ENCODE measurements at regions not wholly inside any gene's neighbourhood (a gene's known extent, or its start where the extent isn't known, plus 50 kb on each side); places are given as distances from the start of the nearest gene placed in this dataset.

- H3K27me3 ChIP-seq (ENCODE audit: insufficient read depth, low read length, poor library complexity, severe bottlenecking) = no peaks in the 10 kb centered on the region
- no peak overlapping the region for H2AFZ ChIP-seq (ENCODE audit: low read length)
- no peaks in the 10 kb centered on the region for H3K79me2 ChIP-seq (ENCODE audit: insufficient read depth, low read length)
- H3F3A ChIP-seq (ENCODE audit: low read depth) = no peaks in the 10 kb centered on the region
- TF ChIP-seq, protein P1, sequence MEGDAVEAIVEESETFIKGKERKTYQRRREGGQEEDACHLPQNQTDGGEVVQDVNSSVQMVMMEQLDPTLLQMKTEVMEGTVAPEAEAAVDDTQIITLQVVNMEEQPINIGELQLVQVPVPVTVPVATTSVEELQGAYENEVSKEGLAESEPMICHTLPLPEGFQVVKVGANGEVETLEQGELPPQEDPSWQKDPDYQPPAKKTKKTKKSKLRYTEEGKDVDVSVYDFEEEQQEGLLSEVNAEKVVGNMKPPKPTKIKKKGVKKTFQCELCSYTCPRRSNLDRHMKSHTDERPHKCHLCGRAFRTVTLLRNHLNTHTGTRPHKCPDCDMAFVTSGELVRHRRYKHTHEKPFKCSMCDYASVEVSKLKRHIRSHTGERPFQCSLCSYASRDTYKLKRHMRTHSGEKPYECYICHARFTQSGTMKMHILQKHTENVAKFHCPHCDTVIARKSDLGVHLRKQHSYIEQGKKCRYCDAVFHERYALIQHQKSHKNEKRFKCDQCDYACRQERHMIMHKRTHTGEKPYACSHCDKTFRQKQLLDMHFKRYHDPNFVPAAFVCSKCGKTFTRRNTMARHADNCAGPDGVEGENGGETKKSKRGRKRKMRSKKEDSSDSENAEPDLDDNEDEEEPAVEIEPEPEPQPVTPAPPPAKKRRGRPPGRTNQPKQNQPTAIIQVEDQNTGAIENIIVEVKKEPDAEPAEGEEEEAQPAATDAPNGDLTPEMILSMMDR (conservative IDR thresholded peaks at IDR 0.05; ENCODE audit: low read length) = no peak
- TF ChIP-seq EZH2phosphoT487 (IDR thresholded peaks at IDR 0.05; ENCODE audit: borderline replicate concordance) = no peak
- H3K36me3 ChIP-seq (ENCODE audit: insufficient read depth, low read length) = no peaks in the 10 kb centered on the region
- H3K9ac ChIP-seq (ENCODE audit: low read depth, low read length, poor library complexity, severe bottlenecking) = no peak overlapping the region
- no peaks in the 10 kb centered on the region for H3K9me2 ChIP-seq (replicated peaks; ENCODE audit: low read depth, low read length)
- H3K4me2 ChIP-seq (ENCODE audit: low read depth, low read length, poor library complexity, severe bottlenecking) = no peak overlapping the region
- H3K9me3 ChIP-seq (ENCODE audit: insufficient read depth, low read depth, low read length) = no peaks in the 10 kb centered on the region
- no peaks in the 10 kb centered on the region for H3K4me1 ChIP-seq (ENCODE audit: insufficient read depth, low read length, poor library complexity, severe bottlenecking)
- H3K4me3 ChIP-seq (ENCODE audit: low read length, poor library complexity, severe bottlenecking) = no peak overlapping the region
- no peaks in the 10 kb centered on the region for H4K20me1 ChIP-seq (ENCODE audit: insufficient read depth, low read length, poor library complexity, severe bottlenecking)
Observed at GRCh38 chr4:18314731-18315130, 293.2 kb upstream of the LCORL start.

DNA sequence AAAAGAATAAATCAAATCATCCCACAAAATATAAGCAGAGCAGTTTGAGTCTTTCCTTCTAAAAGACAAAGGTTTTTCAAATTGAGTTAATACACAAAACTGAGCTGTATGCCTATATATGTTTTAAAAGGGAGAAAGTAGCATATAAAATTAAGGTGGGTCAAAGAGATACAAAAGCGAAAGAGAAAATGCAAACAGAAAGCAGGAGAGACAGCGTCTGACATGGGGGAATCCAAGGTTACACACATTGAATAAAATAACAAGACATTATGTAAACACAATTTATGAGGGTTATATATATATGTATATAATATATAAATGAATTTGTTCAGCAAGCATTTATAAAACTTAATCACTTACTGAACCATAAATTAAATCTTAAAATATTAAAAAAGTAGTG lies 276.1 kb upstream of the LCORL start:
- TF ChIP-seq, protein P1 (conservative IDR thresholded peaks at IDR 0.05; ENCODE audit: low read length) = no peak
- no peak for TF ChIP-seq EZH2phosphoT487 (IDR thresholded peaks at IDR 0.05; ENCODE audit: borderline replicate concordance)
- no peaks in the 10 kb centered on the region for H3K79me2 ChIP-seq (ENCODE audit: insufficient read depth, low read length)
- no peaks in the 10 kb centered on the region; the same call in 1 of the 2 replicates for H3K9me2 ChIP-seq (replicated peaks; ENCODE audit: low read depth, low read length)
- H3K4me1 ChIP-seq (ENCODE audit: insufficient read depth, low read length, poor library complexity, severe bottlenecking) = no peaks in the 10 kb centered on the region
- no peaks in the 10 kb centered on the region for H3F3A ChIP-seq (ENCODE audit: low read depth)
- no peaks in the 10 kb centered on the region for H4K20me1 ChIP-seq (ENCODE audit: insufficient read depth, low read length, poor library complexity, severe bottlenecking)
- no peak overlapping the region for H2AFZ ChIP-seq (ENCODE audit: low read length)
- H3K36me3 ChIP-seq (ENCODE audit: insufficient read depth, low read length) = no peaks in the 10 kb centered on the region
- no peak overlapping the region for H3K9ac ChIP-seq (ENCODE audit: low read depth, low read length, poor library complexity, severe bottlenecking)
- no peak overlapping the region for H3K4me3 ChIP-seq (ENCODE audit: low read length, poor library complexity, severe bottlenecking)
- no peaks in the 10 kb centered on the region for H3K9me3 ChIP-seq (ENCODE audit: insufficient read depth, low read depth, low read length)
- no peak overlapping the region for H3K4me2 ChIP-seq (ENCODE audit: low read depth, low read length, poor library complexity, severe bottlenecking)
- H3K27me3 ChIP-seq (ENCODE audit: insufficient read depth, low read length, poor library complexity, severe bottlenecking) = no peaks in the 10 kb centered on the region

- no peaks in the 10 kb centered on the region for H3K36me3 ChIP-seq (ENCODE audit: insufficient read depth, low read length)
- H3K9me3 ChIP-seq (ENCODE audit: insufficient read depth, low read depth, low read length) = no peaks in the 10 kb centered on the region
- no peaks in the 10 kb centered on the region for H3F3A ChIP-seq (ENCODE audit: low read depth)
- no peak overlapping the region for H3K4me2 ChIP-seq (ENCODE audit: low read depth, low read length, poor library complexity, severe bottlenecking)
- no peak overlapping the region for H3K4me3 ChIP-seq (ENCODE audit: low read length, poor library complexity, severe bottlenecking)
- H3K27me3 ChIP-seq (ENCODE audit: insufficient read depth, low read length, poor library complexity, severe bottlenecking) = no peaks in the 10 kb centered on the region
- no peak overlapping the region for H3K9ac ChIP-seq (ENCODE audit: low read depth, low read length, poor library complexity, severe bottlenecking)
- no peaks in the 10 kb centered on the region for H3K4me1 ChIP-seq (ENCODE audit: insufficient read depth, low read length, poor library complexity, severe bottlenecking)
- no peaks in the 10 kb centered on the region for H4K20me1 ChIP-seq (ENCODE audit: insufficient read depth, low read length, poor library complexity, severe bottlenecking)
- TF ChIP-seq, protein P1 (conservative IDR thresholded peaks at IDR 0.05; ENCODE audit: low read length) = no peak
- TF ChIP-seq EZH2phosphoT487 (IDR thresholded peaks at IDR 0.05; ENCODE audit: borderline replicate concordance) = no peak
- no peaks in the 10 kb centered on the region; the same call in 1 of the 2 replicates for H3K9me2 ChIP-seq (replicated peaks; ENCODE audit: low read depth, low read length)
- no peak overlapping the region for H2AFZ ChIP-seq (ENCODE audit: low read length)
- no peaks in the 10 kb centered on the region for H3K79me2 ChIP-seq (ENCODE audit: insufficient read depth, low read length)
Observed at GRCh38 chr4:18296411-18296810, 274.9 kb upstream of the LCORL start.

Data from Loucy (cell line).